ENCODE measurements at regions not wholly inside any gene's neighbourhood (a gene's known extent, or its start where the extent isn't known, plus 50 kb on each side); places are given as distances from the start of the nearest gene placed in this dataset.
"Not testable (repeated sequence)": the region's sequence is repeated elsewhere in the genome, so short reads cannot be mapped to it uniquely, and the experiment has no call there.

- TF ChIP-seq POLR2AphosphoS5, POLR2A, TAF1, POU2F2 (IDR thresholded peaks at IDR 0.05; ENCODE audit: low read depth, low read length): not testable (repeated sequence)
- TF ChIP-seq SPI1 (IDR thresholded peaks at IDR 0.05; ENCODE audit: low read depth, low read length): peak; percentile 69
Observed at GRCh38 chr16:29337385-29337901, 69.1 kb downstream of the NPIPB11 start.

All from GM12891 (cell line).